MM.1S (cell line): ENCODE measurements at regions not wholly inside any gene's neighbourhood (a gene's known extent, or its start where the extent isn't known, plus 50 kb on each side); places are given as distances from the start of the nearest gene placed in this dataset.

ENCODE experiments used
- CTCF ChIP-seq: fragments of 300-600 bp; sonication (generic); IDR thresholded peaks from 2 replicates; pipeline ENCODE4 v1.5.1; 2016; ENCODE audit warnings: antibody characterized with exemption, low read length, mixed read lengths
- EZH2phosphoT487 ChIP-seq: fragments of 300-600 bp; sonication (generic); IDR thresholded peaks from 2 replicates; pipeline ENCODE4 v1.6.1; 2018; ENCODE audit warnings: antibody characterized with exemption, low read length

DNA sequence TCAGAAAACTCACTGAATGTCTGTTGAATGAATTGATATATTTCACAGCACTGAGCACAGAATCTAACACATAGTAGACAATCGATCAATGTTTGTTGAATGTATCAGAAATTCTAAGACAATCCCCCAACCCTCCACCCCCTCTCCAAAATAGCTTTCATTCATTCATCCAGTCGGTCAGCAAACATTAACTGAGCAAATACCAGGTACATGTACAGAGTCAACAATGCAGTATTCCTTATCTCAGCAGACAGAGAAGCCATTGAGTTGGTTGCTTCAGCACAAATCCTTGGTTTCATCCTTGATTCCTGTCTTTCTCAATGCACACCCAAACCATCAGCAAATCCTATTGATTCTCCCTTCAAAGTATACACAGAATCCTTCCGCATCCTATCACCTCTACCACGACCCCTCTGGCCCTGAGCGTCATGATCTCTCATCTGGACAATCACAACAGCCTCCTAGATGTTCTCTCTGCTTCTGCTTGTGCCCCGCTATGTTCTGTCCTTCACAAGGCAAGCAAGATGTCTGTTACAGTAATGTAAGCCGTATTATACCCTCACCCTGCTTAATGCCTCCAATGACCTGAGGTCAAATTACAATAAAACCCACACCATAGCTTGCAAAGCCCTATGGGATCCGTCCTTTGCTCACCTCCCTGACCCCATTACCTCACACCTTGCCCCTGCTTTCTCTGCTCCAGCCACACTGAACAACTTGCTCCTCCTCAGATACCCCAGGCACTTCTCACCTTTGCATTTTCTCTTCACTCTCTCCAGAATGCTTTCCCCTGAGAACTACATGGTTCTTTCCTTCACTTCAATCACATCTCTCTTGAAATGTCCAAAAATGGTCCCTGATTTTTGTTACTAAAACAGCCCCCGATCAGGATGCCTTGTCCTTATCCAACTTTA lies 738.1 kb upstream of the TBX3 start:
- TF ChIP-seq CTCF (no peak), EZH2phosphoT487 (no peak)
